RKO (cell line): ENCODE measurements at regions not wholly inside any gene's neighbourhood (a gene's known extent, or its start where the extent isn't known, plus 50 kb on each side); places are given as distances from the start of the nearest gene placed in this dataset.

Experiments
- DNase-seq: peaks from one replicate; pipeline ENCODE4 v3.0.0-alpha.2; 2016; ENCODE audit warnings: low spot score

DNA sequence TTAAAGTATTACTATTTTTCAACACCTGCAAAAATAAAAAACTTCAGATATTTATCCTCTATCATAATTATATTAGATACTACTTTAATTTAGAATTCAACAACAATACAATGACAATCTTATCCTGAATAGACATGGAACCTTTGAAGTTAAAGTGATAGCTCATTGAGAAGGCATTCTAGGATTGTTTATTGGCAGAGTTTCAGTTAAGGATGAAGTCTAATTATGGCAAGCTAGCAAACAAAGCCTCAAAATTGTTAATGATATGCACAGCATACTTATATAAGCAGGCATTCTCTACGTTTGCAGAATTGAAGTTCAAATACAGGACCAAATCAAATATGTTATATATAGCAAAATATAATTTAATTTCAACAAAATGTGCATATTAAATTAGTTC, 91.2 kb upstream of the ABI3BP start:
- DNase-seq: no peak

- DNase-seq: no peak
Measured at GRCh38 chr3:101081999-101082398, 88.8 kb upstream of the ABI3BP start.

DNA sequence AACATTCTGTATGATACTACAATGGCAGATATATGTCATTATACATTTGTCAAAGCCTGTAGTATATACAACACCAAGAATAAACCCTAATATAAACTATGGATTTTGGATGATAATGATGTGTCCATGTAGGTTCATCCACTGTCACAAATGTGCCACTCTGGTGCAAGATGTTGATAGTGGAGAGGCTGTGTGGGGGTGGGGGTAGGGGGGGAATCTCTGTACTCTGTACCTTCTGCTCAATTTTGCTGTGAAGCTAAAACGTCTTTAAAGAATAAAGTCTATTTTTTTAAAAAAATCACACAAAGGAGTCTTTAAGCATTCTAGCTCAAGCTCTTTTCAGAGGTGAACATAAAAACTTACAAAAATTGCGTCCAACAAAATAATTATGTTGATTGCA, 88.2 kb upstream of the ABI3BP start:
- no peak for DNase-seq

- DNase-seq: no peak
Measured at GRCh38 chr3:101077361-101078011, 84.3 kb upstream of the ABI3BP start.

- no peak for DNase-seq
Measured at GRCh38 chr3:101074518-101074917, 81.3 kb upstream of the ABI3BP start.

GRCh38 chr3:101072300-101072699, 79.1 kb upstream of the ABI3BP start:
- no peak for DNase-seq

- no peak for DNase-seq
Measured at GRCh38 chr3:101070799-101071121, 77.5 kb upstream of the ABI3BP start.

DNA sequence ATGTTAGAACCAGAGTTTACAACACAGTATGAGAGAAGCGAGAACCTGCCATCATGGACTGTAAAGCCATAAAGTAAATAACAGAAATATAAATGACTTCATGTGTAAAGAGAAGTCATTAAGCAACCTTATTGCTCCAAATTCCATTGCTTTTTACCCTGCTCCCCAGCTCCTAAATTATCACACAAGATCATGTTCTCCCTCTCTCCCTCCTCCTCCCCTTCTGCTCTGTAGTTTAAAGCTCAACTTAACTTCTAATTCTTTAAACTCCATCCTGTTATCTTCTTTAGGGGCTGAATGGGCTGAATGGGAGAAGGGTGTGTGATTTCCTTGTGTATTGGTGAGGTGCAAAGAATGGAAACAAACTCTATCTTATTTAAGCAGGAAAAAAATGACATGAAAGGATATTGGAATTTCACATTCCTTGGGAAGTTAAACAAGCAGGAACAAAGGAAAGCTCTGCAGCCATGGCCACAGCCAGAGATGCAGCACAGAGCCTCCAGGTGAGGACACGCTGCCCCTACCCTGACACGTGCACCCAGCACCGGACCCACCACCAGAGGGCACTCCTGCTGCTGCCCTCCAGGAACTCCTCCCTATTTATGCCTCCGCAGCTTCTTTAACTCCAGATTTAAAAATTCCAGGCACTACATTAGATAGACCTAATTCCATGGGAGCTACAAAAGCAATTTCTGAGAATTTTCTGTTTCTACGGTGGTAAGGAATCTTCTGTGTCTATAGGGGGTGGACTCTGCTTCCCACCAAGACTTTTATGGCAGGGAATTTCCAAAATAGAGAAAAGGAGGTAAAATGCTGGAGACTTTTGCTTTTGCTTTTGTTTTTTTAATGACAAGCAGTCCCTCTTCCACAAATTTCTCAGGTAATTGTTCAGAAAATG, 76.9 kb upstream of the ABI3BP start:
- peak; percentile 65 for DNase-seq

DNA sequence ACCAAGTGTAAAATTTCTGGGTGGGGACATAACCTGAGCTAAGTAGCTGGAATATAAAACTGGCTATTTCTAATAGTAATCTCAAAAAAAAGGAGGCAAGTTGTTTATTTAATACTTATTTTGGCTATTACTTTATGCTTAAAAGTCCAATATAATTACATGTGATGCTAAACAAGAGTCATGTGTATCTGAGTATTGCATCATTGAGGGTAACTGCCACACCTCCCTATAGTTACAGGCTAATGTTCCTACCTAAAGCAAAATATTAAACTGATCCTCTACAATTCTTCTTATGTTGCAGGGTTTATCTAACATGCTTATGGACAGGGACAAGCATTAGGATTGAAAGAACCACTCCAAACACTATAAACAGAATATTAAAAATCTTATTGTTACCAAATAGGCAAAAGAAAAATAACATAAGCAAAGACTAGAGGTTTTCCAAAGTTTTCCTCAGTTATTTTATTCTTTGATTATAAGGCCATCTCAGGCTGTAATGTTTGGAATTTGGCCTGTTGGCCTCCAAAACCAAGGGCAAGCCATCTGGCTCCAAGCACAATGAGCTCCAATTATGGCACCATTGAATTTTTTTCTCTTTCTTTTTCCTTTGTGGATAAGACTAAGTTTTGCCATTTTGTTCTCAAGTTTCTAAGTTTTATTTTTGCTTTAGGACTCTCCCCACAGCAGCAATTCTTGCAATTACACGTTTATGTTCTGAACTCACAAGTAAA, 75.8 kb upstream of the ABI3BP start:
- no peak for DNase-seq

GRCh38 chr3:101066711-101067129, 73.5 kb upstream of the ABI3BP start:
- no peak for DNase-seq

GRCh38 chr3:101065962-101066361, 72.7 kb upstream of the ABI3BP start:
- peak; percentile 62 for DNase-seq

DNA sequence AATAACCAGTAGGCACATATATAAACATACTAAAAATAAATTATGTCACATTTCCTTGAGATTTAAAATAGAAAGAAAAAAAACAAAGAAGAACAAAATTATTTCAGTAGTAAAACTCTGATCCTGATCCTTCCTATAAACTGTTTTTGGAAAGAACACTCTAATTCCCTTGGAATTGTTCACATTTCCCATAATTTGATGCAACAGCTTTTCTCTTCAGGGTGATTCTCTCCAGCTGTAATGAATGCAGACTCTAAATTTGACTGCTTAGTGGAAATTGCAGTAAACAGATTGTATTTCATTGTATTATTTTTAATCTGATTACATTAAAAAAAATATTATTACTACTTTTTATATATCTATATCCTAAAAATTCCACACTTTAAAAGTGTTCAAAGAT, 70.2 kb upstream of the ABI3BP start:
- no peak for DNase-seq

DNA sequence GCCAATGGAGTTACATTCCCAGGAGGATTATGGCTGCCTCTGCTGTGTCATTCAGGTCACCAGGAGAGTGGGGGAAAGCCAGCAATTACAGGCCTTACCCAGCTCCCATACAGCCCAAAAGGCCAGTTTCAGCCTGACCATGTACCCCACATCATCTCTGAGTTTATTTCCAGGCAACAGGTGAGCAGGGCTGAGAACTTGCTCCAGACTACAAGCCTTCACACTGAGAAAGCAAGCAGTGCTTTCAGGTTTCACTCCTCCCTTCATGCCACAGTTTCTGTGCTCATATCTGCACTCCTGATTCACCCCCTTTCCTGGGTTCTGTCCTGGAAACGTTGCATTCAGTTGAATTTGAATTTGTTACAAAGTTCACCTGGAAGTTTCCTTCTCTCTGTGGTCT, 68.1 kb upstream of the ABI3BP start:
- no peak for DNase-seq

DNA sequence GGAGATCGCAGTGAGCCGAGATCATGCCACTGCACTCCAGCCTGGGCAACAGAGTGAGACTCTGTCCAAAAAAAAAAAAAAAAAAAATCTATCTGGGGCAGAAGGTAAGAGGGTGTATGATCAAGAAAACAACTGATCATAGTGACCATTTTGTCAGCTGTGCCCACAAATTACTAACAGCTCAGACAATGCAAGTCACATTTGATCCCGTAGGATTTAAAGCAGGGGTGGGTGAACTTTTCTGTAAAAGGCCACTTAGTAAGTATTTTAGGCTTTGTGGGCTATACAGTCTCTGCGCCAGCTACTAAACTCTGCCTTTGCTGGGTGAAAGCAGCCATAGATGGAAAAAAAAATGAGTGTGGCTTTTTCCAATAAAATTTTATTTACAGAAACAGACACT, 57.6 kb upstream of the ABI3BP start:
- DNase-seq: no peak

DNA sequence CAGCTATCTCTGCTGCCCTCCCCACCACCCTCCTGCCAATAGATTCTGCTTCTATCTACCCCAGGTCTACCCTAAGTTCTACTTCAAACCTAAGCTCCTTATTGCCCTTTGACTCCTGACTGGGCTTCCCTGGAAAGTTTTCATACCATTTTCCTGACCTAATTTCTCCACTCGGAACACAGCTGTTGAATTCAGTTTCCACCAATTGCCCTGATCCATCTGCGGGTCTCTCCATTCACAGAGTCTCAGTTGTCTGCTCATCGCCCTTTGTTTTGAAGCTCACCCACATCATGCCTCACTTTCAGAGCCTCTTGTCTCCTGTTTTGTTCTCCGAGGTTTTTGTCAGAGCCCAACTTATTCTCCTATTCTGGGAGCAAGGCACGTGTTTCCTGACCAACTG, 56.8 kb upstream of the ABI3BP start:
- DNase-seq: no peak

- no peak for DNase-seq
Measured at GRCh38 chr3:101049532-101049931, 56.3 kb upstream of the ABI3BP start.

- DNase-seq: no peak
Measured at GRCh38 chr3:101043687-101044078, 50.5 kb upstream of the ABI3BP start.

GRCh38 chr3:101042996-101043686, 49.9 kb upstream of the ABI3BP start:
- DNase-seq: no peak
